C4-2B (cell line): ENCODE measurements at regions not wholly inside any gene's neighbourhood (a gene's known extent, or its start where the extent isn't known, plus 50 kb on each side); places are given as distances from the start of the nearest gene placed in this dataset.

ENCODE experiments used
- ZFX ChIP-seq: fragments of 450-650 bp; IDR thresholded peaks from 2 replicates; pipeline ENCODE4 v1.6.1; 2017
- TF ChIP-seq, protein P1 (sequence below): fragments of 450-650 bp; conservative IDR thresholded peaks from 2 replicates; pipeline ENCODE4 v1.5.1; 2017; ENCODE audit warnings: mild to moderate bottlenecking

DNA sequence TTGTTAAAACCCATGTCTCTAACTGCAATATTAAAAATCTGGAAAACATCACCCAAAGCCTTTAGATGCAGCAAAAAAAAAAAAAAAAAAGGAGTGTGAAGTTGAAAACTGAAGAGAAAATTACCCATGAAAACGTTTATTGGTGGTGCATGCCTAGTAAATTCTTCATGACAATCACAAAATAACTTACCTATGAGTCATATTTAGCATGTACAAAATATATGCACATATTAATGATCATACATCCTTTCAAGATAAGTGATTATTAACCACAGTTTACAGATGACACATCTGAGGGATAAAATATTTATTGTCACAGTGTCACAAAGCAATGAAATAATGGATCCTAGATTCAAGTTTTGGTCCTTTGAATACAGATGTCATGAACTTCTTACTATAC is 505.2 kb upstream of the NR5A2 start:
- TF ChIP-seq, protein P1, sequence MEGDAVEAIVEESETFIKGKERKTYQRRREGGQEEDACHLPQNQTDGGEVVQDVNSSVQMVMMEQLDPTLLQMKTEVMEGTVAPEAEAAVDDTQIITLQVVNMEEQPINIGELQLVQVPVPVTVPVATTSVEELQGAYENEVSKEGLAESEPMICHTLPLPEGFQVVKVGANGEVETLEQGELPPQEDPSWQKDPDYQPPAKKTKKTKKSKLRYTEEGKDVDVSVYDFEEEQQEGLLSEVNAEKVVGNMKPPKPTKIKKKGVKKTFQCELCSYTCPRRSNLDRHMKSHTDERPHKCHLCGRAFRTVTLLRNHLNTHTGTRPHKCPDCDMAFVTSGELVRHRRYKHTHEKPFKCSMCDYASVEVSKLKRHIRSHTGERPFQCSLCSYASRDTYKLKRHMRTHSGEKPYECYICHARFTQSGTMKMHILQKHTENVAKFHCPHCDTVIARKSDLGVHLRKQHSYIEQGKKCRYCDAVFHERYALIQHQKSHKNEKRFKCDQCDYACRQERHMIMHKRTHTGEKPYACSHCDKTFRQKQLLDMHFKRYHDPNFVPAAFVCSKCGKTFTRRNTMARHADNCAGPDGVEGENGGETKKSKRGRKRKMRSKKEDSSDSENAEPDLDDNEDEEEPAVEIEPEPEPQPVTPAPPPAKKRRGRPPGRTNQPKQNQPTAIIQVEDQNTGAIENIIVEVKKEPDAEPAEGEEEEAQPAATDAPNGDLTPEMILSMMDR = no peak
- TF ChIP-seq ZFX = no peak
